WTC11 (cell line): ENCODE measurements at regions not wholly inside any gene's neighbourhood (a gene's known extent, or its start where the extent isn't known, plus 50 kb on each side); places are given as distances from the start of the nearest gene placed in this dataset.

Experiments
- ATAC-seq: fragments of 200-7000 bp; cut with Tn5 transposase; 2 replicates; pipeline ENCODE4 v1.10.0; 2021; ENCODE audit warnings: mild to moderate bottlenecking, moderate library complexity
- CTCF ChIA-PET: fragments of 300-600 bp; sonication (Branson Sonifier 250); formaldehyde crosslinking; loops from one replicate; lab custom pipeline; 2021; ENCODE audit warnings: antibody characterized with exemption; lab: Charles Lee
- POLR2A ChIA-PET: fragments of 350-600 bp; sonication (Branson Sonifier 250); formaldehyde crosslinking; loops from one replicate; lab custom pipeline; 2021; ENCODE audit warnings: antibody characterized with exemption; lab: Charles Lee
- DNase-seq: peaks from one replicate; pipeline ENCODE4 v3.0.0; 2021; ENCODE audit warnings: low spot score
- H3K27ac Mint-ChIP-seq: 2 replicates; pipeline ENCODE4 v1.8.0; 2021; ENCODE audit warnings: mixed read lengths
- H3K27me3 Mint-ChIP-seq: 2 replicates; pipeline ENCODE4 v1.8.0; 2021; ENCODE audit warnings: low read depth, mild to moderate bottlenecking, moderate library complexity, mixed read lengths
- H3K36me3 Mint-ChIP-seq: 2 replicates; pipeline ENCODE4 v1.8.0; 2021; ENCODE audit warnings: mixed read lengths
- H3K4me1 Mint-ChIP-seq: 2 replicates; pipeline ENCODE4 v1.8.0; 2022; ENCODE audit warnings: mixed read lengths
- H3K4me3 Mint-ChIP-seq: 2 replicates; pipeline ENCODE4 v1.8.0; 2021; ENCODE audit warnings: mild to moderate bottlenecking, moderate library complexity, mixed read lengths
- H3K9me3 Mint-ChIP-seq: 2 replicates; pipeline ENCODE4 v1.8.0; 2021; ENCODE audit warnings: mixed read lengths
- ARID4B ChIP-seq: sonication (generic); formaldehyde crosslinking; IDR thresholded peaks from 2 replicates; pipeline ENCODE4 v1.8.0; 2023; ENCODE audit warnings: missing genetic modification reagents, mild to moderate bottlenecking, borderline replicate concordance
- ATF6 ChIP-seq: sonication (generic); formaldehyde crosslinking; IDR thresholded peaks from 2 replicates; pipeline ENCODE4 v1.8.1; 2023; ENCODE audit warnings: mild to moderate bottlenecking, missing genetic modification reagents
- CDX4 ChIP-seq: fragments of 250-450 bp; sonication (Bioruptor Pico); IDR thresholded peaks from 2 replicates; pipeline ENCODE4 v1.9.0; 2021; ENCODE audit warnings: moderate library complexity, mild to moderate bottlenecking, inconsistent platforms, borderline replicate concordance
- CREB1 ChIP-seq: sonication (generic); formaldehyde crosslinking; IDR thresholded peaks from 2 replicates; pipeline ENCODE4 v1.8.0; 2023; ENCODE audit warnings: mild to moderate bottlenecking, missing genetic modification reagents
- CREM ChIP-seq: sonication (generic); formaldehyde crosslinking; IDR thresholded peaks from 2 replicates; pipeline ENCODE4 v1.8.1; 2022; ENCODE audit warnings: mild to moderate bottlenecking, missing genetic modification reagents, moderate library complexity
- ERG ChIP-seq: fragments of 250-450 bp; sonication (Bioruptor Pico); IDR thresholded peaks from 2 replicates; pipeline ENCODE4 v1.8.0; 2021; ENCODE audit warnings: mild to moderate bottlenecking
- FOXJ3 ChIP-seq: sonication (generic); formaldehyde crosslinking; IDR thresholded peaks from 2 replicates; pipeline ENCODE4 v1.9.0; 2021; ENCODE audit warnings: missing genetic modification reagents, mild to moderate bottlenecking, borderline replicate concordance
- IRF2 ChIP-seq: sonication (generic); formaldehyde crosslinking; IDR thresholded peaks from 2 replicates; pipeline ENCODE4 v1.8.0; 2022; ENCODE audit warnings: low read depth, missing genetic modification reagents, borderline replicate concordance
- JAZF1 ChIP-seq: fragments of 250-450 bp; sonication (Bioruptor Pico); IDR thresholded peaks from 2 replicates; pipeline ENCODE4 v1.9.0; 2021; ENCODE audit warnings: moderate library complexity, mild to moderate bottlenecking, inconsistent platforms
- MAX ChIP-seq: sonication (generic); formaldehyde crosslinking; IDR thresholded peaks from 2 replicates; pipeline ENCODE4 v1.8.0; 2022; ENCODE audit warnings: mild to moderate bottlenecking, missing genetic modification reagents
- MXD4 ChIP-seq: fragments of 250-450 bp; sonication (Bioruptor Pico); IDR thresholded peaks from 2 replicates; pipeline ENCODE4 v1.8.0; 2021; ENCODE audit warnings: mild to moderate bottlenecking, moderate library complexity, borderline replicate concordance
- NFE2L1 ChIP-seq: sonication (generic); formaldehyde crosslinking; IDR thresholded peaks from 2 replicates; pipeline ENCODE4 v1.8.1; 2023; ENCODE audit warnings: missing genetic modification reagents
- SMAD4 ChIP-seq: sonication (generic); formaldehyde crosslinking; IDR thresholded peaks from 2 replicates; pipeline ENCODE4 v1.8.0; 2022; ENCODE audit warnings: mild to moderate bottlenecking, missing genetic modification reagents
- TP53 ChIP-seq: sonication (generic); formaldehyde crosslinking; IDR thresholded peaks from 2 replicates; pipeline ENCODE4 v1.8.1; 2023; ENCODE audit warnings: mild to moderate bottlenecking, missing genetic modification reagents
- USF1 ChIP-seq: sonication (generic); formaldehyde crosslinking; IDR thresholded peaks from 2 replicates; pipeline ENCODE4 v1.8.0; 2022; ENCODE audit warnings: mild to moderate bottlenecking, missing genetic modification reagents
- ZNF232 ChIP-seq: sonication (generic); formaldehyde crosslinking; IDR thresholded peaks from 2 replicates; pipeline ENCODE4 v1.8.0; 2022; ENCODE audit warnings: mild to moderate bottlenecking, missing genetic modification reagents
- ZNF396 ChIP-seq: fragments of 250-450 bp; sonication (Bioruptor Pico); IDR thresholded peaks from 2 replicates; pipeline ENCODE4 v1.8.0; 2021; ENCODE audit warnings: mild to moderate bottlenecking, moderate library complexity, borderline replicate concordance
- ZNF512 ChIP-seq: sonication (generic); formaldehyde crosslinking; IDR thresholded peaks from 2 replicates; pipeline ENCODE4 v1.8.1; 2022; ENCODE audit warnings: missing genetic modification reagents, borderline replicate concordance

- TF ChIP-seq ATF6 (CRISPR knock-in tag) (no peak), ZNF396 (CRISPR knock-in tag) (no peak), TP53 (CRISPR knock-in tag) (no peak), IRF2 (CRISPR knock-in tag) (no peak)
Observed at GRCh38 chr5:17966640-17967402, 332.6 kb downstream of the TAF11L14 start (continued).

- Mint-ChIP-seq H3K4me1 (no peaks in the 10 kb centered on the region), H3K4me3 (no peak overlapping the region), H3K27ac (no peak overlapping the region), H3K36me3 (no peaks in the 10 kb centered on the region), H3K27me3 (no peaks in the 10 kb centered on the region; the same call in 1 of the 2 replicates), H3K9me3 (no peaks in the 10 kb centered on the region)
- POLR2A ChIA-PET, result no interaction called here
- CTCF ChIA-PET, result no interaction called here
- TF ChIP-seq MXD4, result no peak
- no peak for TF ChIP-seq NFE2L1 (CRISPR knock-in tag)
- no peak for TF ChIP-seq FOXJ3
- no peak for TF ChIP-seq CREM
- TF ChIP-seq CDX4, result no peak
- DNase-seq (no peak), ATAC-seq (no peak)
Observed at GRCh38 chr5:17976404-17976803, 342.1 kb downstream of the TAF11L14 start.

GRCh38 chr5:17978954-17979353 is 344.7 kb downstream of the TAF11L14 start:
- H3K9me3 Mint-ChIP-seq, result no peaks in the 10 kb centered on the region
- H3K4me3 Mint-ChIP-seq, result no peak overlapping the region
- POLR2A ChIA-PET, result no interaction called here
- ATAC-seq (no peak), DNase-seq (no peak)
- no peaks in the 10 kb centered on the region for H3K36me3 Mint-ChIP-seq
- no peak overlapping the region for H3K27ac Mint-ChIP-seq
- CTCF ChIA-PET, result no interaction called here
- no peaks in the 10 kb centered on the region; the same call in 1 of the 2 replicates for H3K27me3 Mint-ChIP-seq
- H3K4me1 Mint-ChIP-seq, result no peaks in the 10 kb centered on the region
- TF ChIP-seq CREB1 (CRISPR knock-in tag), result no peak
- TF ChIP-seq ZNF232 (CRISPR knock-in tag), result no peak
- TF ChIP-seq CDX4, result no peak
- TF ChIP-seq MAX, result no peak
- TF ChIP-seq JAZF1 (CRISPR knock-in tag), result no peak
- TF ChIP-seq ZNF512 (CRISPR knock-in tag), result no peak
- TF ChIP-seq SMAD4, result no peak
- no peak for TF ChIP-seq ERG (CRISPR knock-in tag)
- no peak for TF ChIP-seq USF1 (CRISPR knock-in tag)
- no peak for TF ChIP-seq ARID4B (CRISPR knock-in tag)
